ENCODE measurements at regions not wholly inside any gene's neighbourhood (a gene's known extent, or its start where the extent isn't known, plus 50 kb on each side); places are given as distances from the start of the nearest gene placed in this dataset.

- H3K18ac ChIP-seq (ENCODE audit: extremely low read depth, low read length), result no peak overlapping the region
- H4K8ac ChIP-seq (ENCODE audit: extremely low read depth, insufficient read depth, low read length), result no peak overlapping the region
- no peak for TF ChIP-seq KDM5A (IDR thresholded peaks at IDR 0.05; ENCODE audit: low read length)
- no peak for TF ChIP-seq KDM1A (IDR thresholded peaks at IDR 0.05; ENCODE audit: borderline replicate concordance, low read length)
- TF ChIP-seq HDAC2 (IDR thresholded peaks at IDR 0.05; ENCODE audit: borderline replicate concordance in 1 of 2, low read depth in 2 of 2, low read length in 2 of 2), result no peak
- 0 out of 4 replicates have a peak, but pooled peaks of 1 of the 2 experiments have one; percentile 2 for TF ChIP-seq RAD21 (IDR thresholded peaks at IDR 0.05 in 1 of 2, conservative IDR thresholded peaks at IDR 0.05 in 1 of 2; ENCODE audit: low read depth in 2 of 2, low read length in 2 of 2)
- no peak for TF ChIP-seq PHF8 (conservative IDR thresholded peaks at IDR 0.05; ENCODE audit: low read depth, low read length)
- no peak for TF ChIP-seq SIX5 (IDR thresholded peaks at IDR 0.05; ENCODE audit: low read depth, low read length)
These were observed 55.1 kb upstream of the F9 start for GRCh38 chrX:139475432-139475831.

More at GRCh38 chrX:139475432-139475831, 55.1 kb upstream of the F9 start:
- Histone ChIP-seq H3K4ac (replicated peaks; ENCODE audit: insufficient read length, low read depth, low read length) (no peak overlapping the region), H2BK15ac (ENCODE audit: low read length) (no peak overlapping the region), H3K27me3 (replicated peaks in 1 of 4; ENCODE audit: control insufficient read depth in 3 of 4, extremely low read depth in 1 of 4, insufficient read depth in 3 of 4, low read length in 3 of 4) (no peaks in the 10 kb centered on the region), H2BK12ac (ENCODE audit: low read depth, low read length) (no peak overlapping the region), H2BK120ac (replicated peaks; ENCODE audit: low read depth, low read length) (no peak overlapping the region), H3K79me2 (ENCODE audit: control insufficient read depth in 1 of 2, insufficient read depth in 2 of 2, low read length in 2 of 2) (no peaks in the 10 kb centered on the region), H4K91ac (replicated peaks; ENCODE audit: insufficient read length, low read length) (no peak overlapping the region), H4K20me1 (replicated peaks in 1 of 2; ENCODE audit: control insufficient read depth in 1 of 2, insufficient read depth in 2 of 2, low read length in 2 of 2) (no peaks in the 10 kb centered on the region), H2BK20ac (ENCODE audit: low read length) (no peak overlapping the region), H3K56ac (replicated peaks; ENCODE audit: insufficient read length, low read depth, low read length) (no peak overlapping the region), H4K5ac (ENCODE audit: insufficient read length, low read depth, low read length) (no peak overlapping the region), H3K23me2 (ENCODE audit: low read depth, low read length) (no peaks in the 10 kb centered on the region), H2AK5ac (ENCODE audit: low read depth, low read length) (no peak overlapping the region), H3K27ac (ENCODE audit: low read depth, low read length) (no peak overlapping the region), H3K14ac (ENCODE audit: insufficient read length) (no peak overlapping the region), H2AFZ (ENCODE audit: low read length) (no peak overlapping the region), H3K4me2 (ENCODE audit: insufficient read depth in 1 of 2, low read depth in 2 of 2, low read length in 2 of 2) (no peak overlapping the region), H3K36me3 (ENCODE audit: control insufficient read depth in 2 of 4, insufficient read depth in 4 of 4, low read length in 3 of 4) (no peaks in the 10 kb centered on the region), H3K23ac (ENCODE audit: insufficient read length) (no peak overlapping the region), H3K79me1 (ENCODE audit: low read depth, low read length) (no peaks in the 10 kb centered on the region), H3K4me1 (replicated peaks in 1 of 4; ENCODE audit: control insufficient read depth in 3 of 4, insufficient read depth in 4 of 4, low read length in 3 of 4) (no peaks in the 10 kb centered on the region), H3K9me3 (ENCODE audit: insufficient read depth in 2 of 2, low read depth in 1 of 2, low read length in 1 of 2) (no peaks in the 10 kb centered on the region), H2BK5ac (ENCODE audit: low read depth, low read length) (no peak overlapping the region), H3K9ac (replicated peaks in 1 of 4; ENCODE audit: extremely low read depth in 1 of 4, low read depth in 3 of 4, low read length in 3 of 4) (no peak overlapping the region), H3K4me3 (ENCODE audit: extremely low read depth in 1 of 4, insufficient read depth in 2 of 4, low read depth in 3 of 4, low read length in 4 of 4) (no peak overlapping the region)
- ChIA-PET POLR2A (ENCODE audit: partially characterized antibody) (no interaction called here), CTCF (ENCODE audit: partially characterized antibody) (interaction anchor here (0.9 to 1.1 kb wide), 3 partner anchors 9 to 507 kb away, joined by 3 to 5 read pairs (median 4); no protein-coding TSS in a partner anchor)
- FAIRE-seq, result no peak
- WGBS, 2 experiments (ENCODE audit: extremely low coverage in 1 of 2, insufficient coverage in 1 of 2, insufficient read length in 1 of 2, insufficient replicate concordance in 2 of 2, low coverage in 1 of 2, low lambda C conversion rate in 2 of 2, missing lambda C conversion rate in 1 of 2), result 75% methylated on average over 2 of the region's 3 CpGs; no CpG with 5 or more reads in 1 of the 2 experiments
- no peak for DNase-seq (ENCODE audit: low read depth in 1 of 2, low spot score in 2 of 2)
